Liver (tissue), 8 donors: ENCODE measurements at regions not wholly inside any gene's neighbourhood (a gene's known extent, or its start where the extent isn't known, plus 50 kb on each side); places are given as distances from the start of the nearest gene placed in this dataset.

Experiments
- DNase-seq: peaks from one replicate; pipeline ENCODE4 v3.0.0-alpha.2; 2017; ENCODE audit warnings: low spot score
- H3K27ac ChIP-seq, 2 donors: one replicate each; pipeline ENCODE4 v1.7.0; 2013; ENCODE audit warnings: inconsistent platforms in 2 of 2, low read length in 2 of 2, control low read depth in 1 of 2, low read depth in 1 of 2, mild to moderate bottlenecking in 1 of 2
- H3K27me3 ChIP-seq, 4 donors: one replicate each; pipeline versions ENCODE4 v1.6.1 to v1.7.0; 2013; ENCODE audit warnings: low read length in 3 of 4, inconsistent platforms in 1 of 4, mild to moderate bottlenecking in 1 of 4, moderate library complexity in 1 of 4; ENCODE audit not compliant: control insufficient read depth in 4 of 4, insufficient read depth in 4 of 4
- H3K36me3 ChIP-seq, 4 donors: one replicate each; pipeline versions ENCODE4 v1.6.1 to v1.7.0; 2013; ENCODE audit warnings: low read length in 3 of 4, mild to moderate bottlenecking in 3 of 4, low read depth in 1 of 4, moderate library complexity in 1 of 4; ENCODE audit not compliant: control insufficient read depth in 4 of 4, insufficient read depth in 3 of 4
- H3K4me1 ChIP-seq, 4 donors: one replicate each; pipeline versions ENCODE4 v1.6.1 to v1.7.0; 2013; ENCODE audit warnings: low read length in 3 of 4, mild to moderate bottlenecking in 3 of 4, moderate library complexity in 1 of 4; ENCODE audit not compliant: control insufficient read depth in 4 of 4, insufficient read depth in 4 of 4
- H3K4me3 ChIP-seq, 3 donors: one replicate each; pipeline versions ENCODE4 v1.6.1 to v1.7.0; 2013; ENCODE audit warnings: low read length in 3 of 3, control low read depth in 1 of 3, low read depth in 1 of 3, mild to moderate bottlenecking in 1 of 3
- H3K9ac ChIP-seq, 2 donors: one replicate each; pipeline ENCODE4 v1.7.0; 2013; ENCODE audit warnings: low read length in 2 of 2, mild to moderate bottlenecking in 2 of 2, moderate library complexity in 2 of 2, control low read depth in 1 of 2, low read depth in 1 of 2
- H3K9me3 ChIP-seq, 4 donors: one replicate each; pipeline versions ENCODE4 v1.6.1 to v1.7.0; 2013; ENCODE audit warnings: low read length in 3 of 4; ENCODE audit not compliant: control insufficient read depth in 4 of 4
- ATF3 ChIP-seq: IDR thresholded peaks from 2 replicates; pipeline ENCODE4 v1.6.1; 2016; ENCODE audit warnings: antibody characterized with exemption
- CTCF ChIP-seq: fragments of 150-350 bp; IDR thresholded peaks from 2 replicates; pipeline ENCODE4 v1.5.1; 2017; ENCODE audit warnings: improper control_type of control experiment, low read depth, low read length; ENCODE audit not compliant: missing input control
- EGR1 ChIP-seq, 2 donors: IDR thresholded peaks; 2 replicates each; pipeline ENCODE4 v1.6.1; 2016 to 2018; ENCODE audit warnings: antibody characterized with exemption in 2 of 2, low read depth in 2 of 2
- FOXA1 ChIP-seq: IDR thresholded peaks from 2 replicates; pipeline ENCODE4 v1.6.1; 2016; ENCODE audit warnings: antibody characterized with exemption
- GABPA ChIP-seq, 2 donors: IDR thresholded peaks in 1 of 2; conservative IDR thresholded peaks in 1 of 2; 2 replicates each; pipeline ENCODE4 v1.6.1; 2016; ENCODE audit warnings: antibody characterized with exemption in 2 of 2, mild to moderate bottlenecking in 1 of 2, moderate library complexity in 1 of 2
- HNF4A ChIP-seq, 2 donors: conservative IDR thresholded peaks; 2 replicates each; pipeline ENCODE4 v1.6.1; 2016; ENCODE audit warnings: antibody characterized with exemption in 2 of 2, mild to moderate bottlenecking in 2 of 2
- HNF4G ChIP-seq: IDR thresholded peaks from 2 replicates; pipeline ENCODE4 v1.6.1; 2016; ENCODE audit warnings: antibody characterized with exemption
- JUND ChIP-seq, 2 donors: IDR thresholded peaks; 2 replicates each; pipeline ENCODE4 v1.6.1; 2016; ENCODE audit warnings: antibody characterized with exemption in 2 of 2
- NR2F2 ChIP-seq: IDR thresholded peaks from 2 replicates; pipeline ENCODE4 v1.6.1; 2016; ENCODE audit warnings: antibody characterized with exemption
- RAD21 ChIP-seq, 2 donors: IDR thresholded peaks; 2 replicates each; pipeline ENCODE4 v1.6.1; 2016; ENCODE audit warnings: antibody characterized with exemption in 2 of 2, mild to moderate bottlenecking in 2 of 2
- RXRA ChIP-seq, 2 donors: IDR thresholded peaks; 2 replicates each; pipeline ENCODE4 v1.6.1; 2017 to 2018; ENCODE audit warnings: antibody characterized with exemption in 2 of 2, mild to moderate bottlenecking in 1 of 2
- SP1 ChIP-seq: IDR thresholded peaks from 2 replicates; pipeline ENCODE4 v1.6.1; 2018; ENCODE audit warnings: antibody characterized with exemption, mild to moderate bottlenecking
- TAF1 ChIP-seq: conservative IDR thresholded peaks from 2 replicates; pipeline ENCODE4 v1.6.1; 2016; ENCODE audit warnings: antibody characterized with exemption, mild to moderate bottlenecking
- YY1 ChIP-seq: IDR thresholded peaks from 2 replicates; pipeline ENCODE4 v1.6.1; 2016; ENCODE audit warnings: antibody characterized with exemption, mild to moderate bottlenecking
- WGBS: extraction: QIAGEN DNeasy Blood & Tissue Kit; methylation state at CpG from one replicate; pipeline ENCODE4 v1.1.7; 2013; 5-methylcytosine and 5-hydroxymethylcytosine counted together
- TF ChIP-seq, protein P1 (sequence below): IDR thresholded peaks from 2 replicates; pipeline ENCODE4 v1.6.1; 2016; ENCODE audit warnings: antibody characterized with exemption
- TF ChIP-seq, protein P2 (sequence below): IDR thresholded peaks from 2 replicates; pipeline ENCODE4 v1.6.1; 2016; ENCODE audit warnings: antibody characterized with exemption
- TF ChIP-seq, protein P3 (sequence below): IDR thresholded peaks from 2 replicates; pipeline ENCODE4 v1.6.1; 2016; ENCODE audit warnings: antibody characterized with exemption, mild to moderate bottlenecking
- donor health status: healthy.
- donor health status: healthy.
- donor health status: healthy.
- donor health status: healthy.
- donor health status: healthy.

DNA sequence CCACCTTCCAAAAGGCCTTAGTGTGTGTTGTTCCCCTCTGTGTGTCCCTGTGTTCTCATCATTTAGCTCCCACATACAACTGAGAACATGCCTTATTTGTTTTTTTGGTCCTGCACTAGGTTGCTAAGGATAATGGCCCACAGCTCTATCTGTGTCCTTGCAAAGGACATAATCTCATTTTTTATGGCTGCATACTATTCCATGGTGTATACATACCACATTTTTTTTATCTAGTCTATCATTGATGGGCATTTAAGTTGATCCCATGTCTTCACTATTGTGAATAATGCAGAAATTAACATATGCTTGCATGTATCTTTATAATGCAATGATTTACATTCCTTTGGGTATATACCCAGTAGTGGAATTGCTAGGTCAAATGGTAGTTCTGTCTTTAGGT is 645.7 kb downstream of the PDCD6IP start:
- H3K36me3 ChIP-seq = no peaks in the 10 kb centered on the region
- TF ChIP-seq FOXA1 (no peak), RXRA (IDR thresholded peaks at IDR 0.05) (no peak), ATF3 (no peak), YY1 (no peak), JUND (IDR thresholded peaks at IDR 0.05) (no peak), HNF4A (conservative IDR thresholded peaks at IDR 0.05) (no peak), RAD21 (IDR thresholded peaks at IDR 0.05) (no peak), HNF4G (no peak), NR2F2 (no peak), SP1 (no peak), CTCF (no peak), GABPA (IDR thresholded peaks at IDR 0.05 in 1 of 2, conservative IDR thresholded peaks at IDR 0.05 in 1 of 2) (no peak), TAF1 (no peak)
- TF ChIP-seq, protein P1, sequence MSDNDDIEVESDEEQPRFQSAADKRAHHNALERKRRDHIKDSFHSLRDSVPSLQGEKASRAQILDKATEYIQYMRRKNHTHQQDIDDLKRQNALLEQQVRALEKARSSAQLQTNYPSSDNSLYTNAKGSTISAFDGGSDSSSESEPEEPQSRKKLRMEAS = no peak
- TF ChIP-seq, protein P2, sequence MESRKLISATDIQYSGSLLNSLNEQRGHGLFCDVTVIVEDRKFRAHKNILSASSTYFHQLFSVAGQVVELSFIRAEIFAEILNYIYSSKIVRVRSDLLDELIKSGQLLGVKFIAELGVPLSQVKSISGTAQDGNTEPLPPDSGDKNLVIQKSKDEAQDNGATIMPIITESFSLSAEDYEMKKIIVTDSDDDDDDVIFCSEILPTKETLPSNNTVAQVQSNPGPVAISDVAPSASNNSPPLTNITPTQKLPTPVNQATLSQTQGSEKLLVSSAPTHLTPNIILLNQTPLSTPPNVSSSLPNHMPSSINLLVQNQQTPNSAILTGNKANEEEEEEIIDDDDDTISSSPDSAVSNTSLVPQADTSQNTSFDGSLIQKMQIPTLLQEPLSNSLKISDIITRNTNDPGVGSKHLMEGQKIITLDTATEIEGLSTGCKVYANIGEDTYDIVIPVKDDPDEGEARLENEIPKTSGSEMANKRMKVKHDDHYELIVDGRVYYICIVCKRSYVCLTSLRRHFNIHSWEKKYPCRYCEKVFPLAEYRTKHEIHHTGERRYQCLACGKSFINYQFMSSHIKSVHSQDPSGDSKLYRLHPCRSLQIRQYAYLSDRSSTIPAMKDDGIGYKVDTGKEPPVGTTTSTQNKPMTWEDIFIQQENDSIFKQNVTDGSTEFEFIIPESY = no peak
- TF ChIP-seq, protein P3, sequence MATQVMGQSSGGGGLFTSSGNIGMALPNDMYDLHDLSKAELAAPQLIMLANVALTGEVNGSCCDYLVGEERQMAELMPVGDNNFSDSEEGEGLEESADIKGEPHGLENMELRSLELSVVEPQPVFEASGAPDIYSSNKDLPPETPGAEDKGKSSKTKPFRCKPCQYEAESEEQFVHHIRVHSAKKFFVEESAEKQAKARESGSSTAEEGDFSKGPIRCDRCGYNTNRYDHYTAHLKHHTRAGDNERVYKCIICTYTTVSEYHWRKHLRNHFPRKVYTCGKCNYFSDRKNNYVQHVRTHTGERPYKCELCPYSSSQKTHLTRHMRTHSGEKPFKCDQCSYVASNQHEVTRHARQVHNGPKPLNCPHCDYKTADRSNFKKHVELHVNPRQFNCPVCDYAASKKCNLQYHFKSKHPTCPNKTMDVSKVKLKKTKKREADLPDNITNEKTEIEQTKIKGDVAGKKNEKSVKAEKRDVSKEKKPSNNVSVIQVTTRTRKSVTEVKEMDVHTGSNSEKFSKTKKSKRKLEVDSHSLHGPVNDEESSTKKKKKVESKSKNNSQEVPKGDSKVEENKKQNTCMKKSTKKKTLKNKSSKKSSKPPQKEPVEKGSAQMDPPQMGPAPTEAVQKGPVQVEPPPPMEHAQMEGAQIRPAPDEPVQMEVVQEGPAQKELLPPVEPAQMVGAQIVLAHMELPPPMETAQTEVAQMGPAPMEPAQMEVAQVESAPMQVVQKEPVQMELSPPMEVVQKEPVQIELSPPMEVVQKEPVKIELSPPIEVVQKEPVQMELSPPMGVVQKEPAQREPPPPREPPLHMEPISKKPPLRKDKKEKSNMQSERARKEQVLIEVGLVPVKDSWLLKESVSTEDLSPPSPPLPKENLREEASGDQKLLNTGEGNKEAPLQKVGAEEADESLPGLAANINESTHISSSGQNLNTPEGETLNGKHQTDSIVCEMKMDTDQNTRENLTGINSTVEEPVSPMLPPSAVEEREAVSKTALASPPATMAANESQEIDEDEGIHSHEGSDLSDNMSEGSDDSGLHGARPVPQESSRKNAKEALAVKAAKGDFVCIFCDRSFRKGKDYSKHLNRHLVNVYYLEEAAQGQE = no peak
- H3K27ac ChIP-seq = no peak overlapping the region
- no peaks in the 10 kb centered on the region for H3K4me1 ChIP-seq
- H3K4me3 ChIP-seq = peak overlapping the region in 1 of 3 donors; percentile 8
- no peak for DNase-seq
- no peaks in the 10 kb centered on the region for H3K27me3 ChIP-seq
- H3K9me3 ChIP-seq = peaks cover 0 to 15% (median 5%) of the 10 kb centered on the region in 4 donors
- no peak overlapping the region for H3K9ac ChIP-seq

- no peaks in the 10 kb centered on the region for H3K27me3 ChIP-seq
- TF ChIP-seq TAF1 (no peak), ATF3 (no peak), JUND (IDR thresholded peaks at IDR 0.05) (no peak), EGR1 (IDR thresholded peaks at IDR 0.05; ENCODE audit: low read depth in 2 of 2) (no peak), HNF4G (no peak), RAD21 (IDR thresholded peaks at IDR 0.05) (no peak), SP1 (no peak), HNF4A (conservative IDR thresholded peaks at IDR 0.05) (no peak), NR2F2 (no peak)
- TF ChIP-seq, protein P2 = no peak
- TF ChIP-seq, protein P1 = no peak
- no peaks in the 10 kb centered on the region for H3K4me1 ChIP-seq
- H3K9ac ChIP-seq = no peak overlapping the region
- peaks cover 0 to 6% (median 2%) of the 10 kb centered on the region in 4 donors for H3K9me3 ChIP-seq
- H3K4me3 ChIP-seq = no peak overlapping the region
- 49% methylated on average over 3 of the region's 3 CpGs for WGBS
- H3K27ac ChIP-seq = no peak overlapping the region
- no peak for DNase-seq
- no peaks in the 10 kb centered on the region for H3K36me3 ChIP-seq
Measured at GRCh38 chr3:34449305-34449704, 650.9 kb downstream of the PDCD6IP start.
